Natural killer cell (primary cell): ENCODE measurements at regions not wholly inside any gene's neighbourhood (a gene's known extent, or its start where the extent isn't known, plus 50 kb on each side); places are given as distances from the start of the nearest gene placed in this dataset.

ENCODE experiments used
- ATAC-seq, 3 donors: fragments of 150-1000 bp in 2 of 3; fragments of 200-7000 bp in 1 of 3; cut with Tn5 transposase; 1 replicate in 1 of 3; 2 replicates in 2 of 3; pipeline ENCODE4 v1.10.0; 2021; ENCODE audit warnings: mild to moderate bottlenecking in 2 of 3, moderate library complexity in 2 of 3
- DNase-seq, 2 donors: peaks; one replicate each; pipeline versions ENCODE4 v3.0.0 to v3.0.0-alpha.2; 2013 to 2021; ENCODE audit warnings: mixed read lengths in 1 of 2
- H3K27ac ChIP-seq: one replicate; pipeline ENCODE4 v1.5.1; 2013; ENCODE audit warnings: mild to moderate bottlenecking, low read length
- H3K27me3 ChIP-seq: one replicate; pipeline ENCODE4 v1.6.1; 2013; ENCODE audit warnings: low read length; ENCODE audit not compliant: control insufficient read depth, insufficient read depth
- H3K36me3 ChIP-seq: one replicate; pipeline ENCODE4 v1.6.1; 2013; ENCODE audit warnings: low read length; ENCODE audit not compliant: control insufficient read depth, insufficient read depth
- H3K4me1 ChIP-seq: one replicate; pipeline ENCODE4 v1.6.1; 2013; ENCODE audit warnings: low read length; ENCODE audit not compliant: control insufficient read depth, insufficient read depth
- H3K4me3 ChIP-seq: one replicate; pipeline ENCODE4 v1.5.1; 2013; ENCODE audit warnings: low read length
- H3K9me3 ChIP-seq: one replicate; pipeline ENCODE4 v1.6.1; 2013; ENCODE audit warnings: low read length; ENCODE audit not compliant: control insufficient read depth, insufficient read depth
- H3K27ac Mint-ChIP-seq, 2 donors: one replicate each; pipeline ENCODE4 v1.8.0; 2022; ENCODE audit warnings: mild to moderate bottlenecking in 2 of 2, mixed read lengths in 2 of 2, moderate library complexity in 1 of 2
- H3K27me3 Mint-ChIP-seq, 2 donors: one replicate each; pipeline ENCODE4 v1.8.0; 2022; ENCODE audit warnings: low read depth in 2 of 2, mixed read lengths in 2 of 2
- H3K36me3 Mint-ChIP-seq: one replicate; pipeline ENCODE4 v1.8.0; 2022; ENCODE audit warnings: mixed read lengths
- H3K4me1 Mint-ChIP-seq, 2 donors: one replicate each; pipeline ENCODE4 v1.8.0; 2022; ENCODE audit warnings: mixed read lengths in 2 of 2
- H3K4me3 Mint-ChIP-seq: one replicate; pipeline ENCODE4 v1.8.0; 2022; ENCODE audit warnings: mild to moderate bottlenecking, moderate library complexity, mixed read lengths
- H3K9me3 Mint-ChIP-seq, 2 donors: one replicate each; pipeline ENCODE4 v1.8.0; 2022; ENCODE audit warnings: mixed read lengths in 2 of 2
- WGBS: methylation state at CpG from one replicate; pipeline ENCODE4 v1.1.7; 2013; ENCODE audit warnings: missing lambda C conversion rate; ENCODE audit not compliant: insufficient coverage; 5-methylcytosine and 5-hydroxymethylcytosine counted together
- intact Hi-C: fragments of 100-400 bp; cut with micrococcal nuclease; formaldehyde crosslinking; loops from one replicate; pipeline ENCODE4 v1.14.2; 2022
- TF ChIP-seq, protein P1 (sequence below): fragments of 200-600 bp; IDR thresholded peaks from one replicate; pipeline ENCODE4 v1.8.0; 2022; ENCODE audit warnings: antibody characterized with exemption

DNA sequence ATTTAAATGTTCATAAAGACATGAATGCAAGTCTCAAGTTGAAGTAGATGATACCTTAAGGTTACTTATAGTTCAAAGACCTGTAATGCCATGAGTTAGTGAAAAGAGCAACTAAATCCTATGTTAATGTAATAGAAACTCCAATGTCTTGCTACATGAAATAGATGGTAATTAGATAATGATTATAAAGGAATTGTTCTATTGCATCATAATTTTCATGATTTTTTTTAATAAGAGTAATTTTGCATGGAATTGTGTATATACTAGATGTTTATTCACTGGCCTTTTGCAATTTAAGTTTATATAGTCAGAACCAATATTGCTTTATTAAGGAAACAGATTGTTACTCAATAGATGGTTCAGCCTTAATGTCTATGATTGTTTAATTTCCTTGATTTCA lies 115.5 kb upstream of the SYT10 start:
- H3K4me3 ChIP-seq, result no peak overlapping the region
- no peaks in the 10 kb centered on the region for H3K36me3 Mint-ChIP-seq
- no peak overlapping the region for H3K27ac Mint-ChIP-seq
- TF ChIP-seq, protein P1, sequence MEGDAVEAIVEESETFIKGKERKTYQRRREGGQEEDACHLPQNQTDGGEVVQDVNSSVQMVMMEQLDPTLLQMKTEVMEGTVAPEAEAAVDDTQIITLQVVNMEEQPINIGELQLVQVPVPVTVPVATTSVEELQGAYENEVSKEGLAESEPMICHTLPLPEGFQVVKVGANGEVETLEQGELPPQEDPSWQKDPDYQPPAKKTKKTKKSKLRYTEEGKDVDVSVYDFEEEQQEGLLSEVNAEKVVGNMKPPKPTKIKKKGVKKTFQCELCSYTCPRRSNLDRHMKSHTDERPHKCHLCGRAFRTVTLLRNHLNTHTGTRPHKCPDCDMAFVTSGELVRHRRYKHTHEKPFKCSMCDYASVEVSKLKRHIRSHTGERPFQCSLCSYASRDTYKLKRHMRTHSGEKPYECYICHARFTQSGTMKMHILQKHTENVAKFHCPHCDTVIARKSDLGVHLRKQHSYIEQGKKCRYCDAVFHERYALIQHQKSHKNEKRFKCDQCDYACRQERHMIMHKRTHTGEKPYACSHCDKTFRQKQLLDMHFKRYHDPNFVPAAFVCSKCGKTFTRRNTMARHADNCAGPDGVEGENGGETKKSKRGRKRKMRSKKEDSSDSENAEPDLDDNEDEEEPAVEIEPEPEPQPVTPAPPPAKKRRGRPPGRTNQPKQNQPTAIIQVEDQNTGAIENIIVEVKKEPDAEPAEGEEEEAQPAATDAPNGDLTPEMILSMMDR, result no peak
- H3K27me3 ChIP-seq, result no peaks in the 10 kb centered on the region
- no peaks in the 10 kb centered on the region for H3K4me1 Mint-ChIP-seq
- peaks cover 7 to 14% of the 10 kb centered on the region in 2 donors for H3K9me3 Mint-ChIP-seq
- no peaks in the 10 kb centered on the region for H3K4me1 ChIP-seq
- ATAC-seq, result no peak
- no peaks in the 10 kb centered on the region for H3K9me3 ChIP-seq
- DNase-seq, result no peak
- no peaks in the 10 kb centered on the region for H3K36me3 ChIP-seq
- no peak overlapping the region for H3K27ac ChIP-seq
- no peaks in the 10 kb centered on the region for H3K27me3 Mint-ChIP-seq
- intact Hi-C loops, result no loop called here
- H3K4me3 Mint-ChIP-seq, result no peak overlapping the region

DNA sequence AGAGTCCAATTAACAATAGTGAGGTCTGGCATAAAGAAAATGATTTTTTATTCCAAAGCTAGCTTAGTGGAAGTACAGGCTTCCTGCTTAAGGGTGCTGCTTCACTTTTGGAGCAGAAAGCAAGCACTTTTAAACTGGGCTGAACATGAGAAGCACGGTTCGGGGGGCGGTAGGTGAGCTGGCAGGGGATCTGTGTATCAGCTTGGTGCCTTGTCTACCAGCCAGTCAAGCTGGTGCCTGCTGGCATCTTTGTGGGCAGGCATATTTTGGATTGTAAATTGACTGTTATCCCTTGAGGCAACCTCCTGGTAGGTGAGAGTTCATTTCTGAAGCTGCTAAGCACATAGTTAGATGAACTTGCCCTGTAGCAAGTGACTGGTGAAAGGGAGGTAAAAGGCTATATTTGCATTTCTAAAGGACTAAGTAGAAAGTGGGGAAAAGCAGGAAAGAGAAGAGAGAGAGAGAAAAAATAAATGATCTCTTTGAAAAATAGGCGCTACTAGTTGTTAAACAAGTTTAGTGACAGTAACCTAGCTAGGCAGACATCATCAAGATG lies 121.1 kb upstream of the SYT10 start:
- 74% methylated on average over 4 of the region's 4 CpGs for WGBS
- H3K9me3 Mint-ChIP-seq, result peaks cover 17 to 26% of the 10 kb centered on the region in 2 donors
- Histone ChIP-seq H3K4me3 (no peak overlapping the region), H3K4me1 (no peaks in the 10 kb centered on the region), H3K9me3 (peaks cover 6% of the 10 kb centered on the region), H3K27me3 (no peaks in the 10 kb centered on the region), H3K36me3 (no peaks in the 10 kb centered on the region), H3K27ac (no peak overlapping the region)
- TF ChIP-seq, protein P1, result no peak
- no peaks in the 10 kb centered on the region for H3K4me1 Mint-ChIP-seq
- H3K27ac Mint-ChIP-seq, result no peak overlapping the region
- no peaks in the 10 kb centered on the region for H3K27me3 Mint-ChIP-seq
- intact Hi-C loops, result no loop called here
- no peak overlapping the region for H3K4me3 Mint-ChIP-seq
- no peak for DNase-seq
- H3K36me3 Mint-ChIP-seq, result no peaks in the 10 kb centered on the region
- no peak for ATAC-seq

DNA sequence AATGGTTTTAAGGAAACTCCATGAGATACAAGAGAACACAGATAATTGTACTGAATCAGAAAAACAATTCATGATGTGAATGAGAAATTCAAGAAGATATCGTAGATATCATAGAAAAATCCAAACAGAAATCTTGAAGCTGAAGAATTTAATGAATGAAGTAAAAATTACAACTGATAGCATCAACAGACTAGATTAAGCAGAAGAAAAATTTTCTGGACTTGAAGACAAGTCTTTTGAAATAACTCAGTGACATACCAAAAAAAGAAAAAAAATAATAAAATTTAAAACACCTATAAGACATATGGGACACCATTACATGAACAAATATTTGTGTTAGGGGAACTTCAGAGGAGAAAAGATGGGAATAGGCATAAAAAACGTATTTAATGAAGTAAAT lies 122.8 kb upstream of the SYT10 start:
- no peak overlapping the region for H3K4me3 Mint-ChIP-seq
- TF ChIP-seq, protein P1, result no peak
- H3K27ac Mint-ChIP-seq, result no peak overlapping the region
- peaks cover 15 to 23% of the 10 kb centered on the region in 2 donors for H3K9me3 Mint-ChIP-seq
- H3K4me1 Mint-ChIP-seq, result no peaks in the 10 kb centered on the region
- no peak overlapping the region for H3K27ac ChIP-seq
- no peaks in the 10 kb centered on the region for H3K36me3 ChIP-seq
- intact Hi-C loops, result no loop called here
- H3K4me3 ChIP-seq, result no peak overlapping the region
- H3K27me3 Mint-ChIP-seq, result no peaks in the 10 kb centered on the region
- no CpG with 5 or more reads among the region's 2 CpGs for WGBS
- no peaks in the 10 kb centered on the region for H3K27me3 ChIP-seq
- no peaks in the 10 kb centered on the region for H3K36me3 Mint-ChIP-seq
- ATAC-seq (no peak), DNase-seq (no peak)
- H3K4me1 ChIP-seq, result no peaks in the 10 kb centered on the region
- H3K9me3 ChIP-seq, result peaks cover 6% of the 10 kb centered on the region

DNA sequence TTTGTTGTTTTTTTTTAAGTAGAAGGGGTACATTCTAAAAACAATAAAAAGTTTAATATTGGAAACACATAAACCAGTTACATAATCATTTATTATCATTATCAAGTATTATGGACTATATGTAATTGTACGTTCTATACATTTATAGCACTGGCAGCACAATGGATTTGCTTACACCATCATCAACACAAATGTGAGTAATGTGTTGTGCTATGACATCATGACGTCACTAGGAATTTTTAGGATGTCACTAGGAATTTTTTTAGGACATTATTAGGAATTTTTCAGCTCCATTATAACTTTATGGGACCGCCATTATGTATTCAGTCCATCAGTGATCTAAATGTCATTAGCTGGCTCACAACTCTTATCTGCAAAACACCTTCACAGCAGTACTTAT lies 126.8 kb upstream of the SYT10 start:
- H3K27me3 Mint-ChIP-seq, result no peaks in the 10 kb centered on the region
- H3K9me3 ChIP-seq, result peaks cover 4% of the 10 kb centered on the region
- no peaks in the 10 kb centered on the region for H3K4me1 Mint-ChIP-seq
- no peaks in the 10 kb centered on the region for H3K27me3 ChIP-seq
- H3K4me1 ChIP-seq, result no peaks in the 10 kb centered on the region
- no peak overlapping the region for H3K27ac Mint-ChIP-seq
- TF ChIP-seq, protein P1, result no peak
- H3K9me3 Mint-ChIP-seq, result peaks cover 11 to 23% of the 10 kb centered on the region in 2 donors
- no peak overlapping the region for H3K4me3 ChIP-seq
- ATAC-seq, result no peak
- intact Hi-C loops, result no loop called here
- no peak for DNase-seq
- no CpG with 5 or more reads among the region's 3 CpGs for WGBS
- no peak overlapping the region for H3K4me3 Mint-ChIP-seq
- no peaks in the 10 kb centered on the region for H3K36me3 Mint-ChIP-seq
- no peaks in the 10 kb centered on the region for H3K36me3 ChIP-seq
- no peak overlapping the region for H3K27ac ChIP-seq
